GM19438 (cell line): ENCODE measurements at regions not wholly inside any gene's neighbourhood (a gene's known extent, or its start where the extent isn't known, plus 50 kb on each side); places are given as distances from the start of the nearest gene placed in this dataset.

Source experiments
- ATAC-seq: cut with Tn5 transposase; IDR thresholded peaks from one replicate; pipeline ENCODE4 v1.9.1; 2021; ENCODE audit warnings: low read depth; ENCODE audit not compliant: unreplicated experiment

- no peak for ATAC-seq
Measured at GRCh38 chr2:118177884-118178283, 89.6 kb downstream of the INSIG2 start.

GRCh38 chr2:118177318-118177717 is 89.0 kb downstream of the INSIG2 start:
- ATAC-seq: no peak

GRCh38 chr2:118176601-118177000 is 88.3 kb downstream of the INSIG2 start:
- no peak for ATAC-seq

GRCh38 chr2:118171546-118171945 is 83.3 kb downstream of the INSIG2 start:
- no peak for ATAC-seq

- peak; percentile 94 for ATAC-seq
Measured at GRCh38 chr2:118169359-118170005, 81.2 kb downstream of the INSIG2 start.

GRCh38 chr2:118168615-118169014 is 80.3 kb downstream of the INSIG2 start:
- no peak for ATAC-seq

- no peak for ATAC-seq
Measured at GRCh38 chr2:118167026-118167425, 78.8 kb downstream of the INSIG2 start.

GRCh38 chr2:118166242-118166641 is 78.0 kb downstream of the INSIG2 start:
- no peak for ATAC-seq

- ATAC-seq: no peak
Measured at GRCh38 chr2:118165595-118165994, 77.3 kb downstream of the INSIG2 start.
